WTC11 (cell line): ENCODE measurements at regions not wholly inside any gene's neighbourhood (a gene's known extent, or its start where the extent isn't known, plus 50 kb on each side); places are given as distances from the start of the nearest gene placed in this dataset.

Source experiments
- NR1H2 ChIP-seq: sonication (generic); formaldehyde crosslinking; IDR thresholded peaks from 2 replicates; pipeline ENCODE4 v1.9.0; 2021; ENCODE audit warnings: mild to moderate bottlenecking, moderate library complexity, missing genetic modification reagents
- TF ChIP-seq, protein P1 (sequence below): sonication (generic); formaldehyde crosslinking; IDR thresholded peaks from 2 replicates; pipeline ENCODE4 v1.8.1; 2022; ENCODE audit warnings: low read depth, missing genetic modification reagents, borderline replicate concordance
- TF ChIP-seq, protein P2 (sequence below): sonication (generic); formaldehyde crosslinking; IDR thresholded peaks from 2 replicates; pipeline ENCODE4 v1.8.0; 2022; ENCODE audit warnings: mild to moderate bottlenecking, missing genetic modification reagents
- TF ChIP-seq, protein P3 (sequence below): fragments of 200-600 bp; IDR thresholded peaks from 2 replicates; pipeline ENCODE4 v1.8.0; 2022; ENCODE audit warnings: antibody characterized with exemption

DNA sequence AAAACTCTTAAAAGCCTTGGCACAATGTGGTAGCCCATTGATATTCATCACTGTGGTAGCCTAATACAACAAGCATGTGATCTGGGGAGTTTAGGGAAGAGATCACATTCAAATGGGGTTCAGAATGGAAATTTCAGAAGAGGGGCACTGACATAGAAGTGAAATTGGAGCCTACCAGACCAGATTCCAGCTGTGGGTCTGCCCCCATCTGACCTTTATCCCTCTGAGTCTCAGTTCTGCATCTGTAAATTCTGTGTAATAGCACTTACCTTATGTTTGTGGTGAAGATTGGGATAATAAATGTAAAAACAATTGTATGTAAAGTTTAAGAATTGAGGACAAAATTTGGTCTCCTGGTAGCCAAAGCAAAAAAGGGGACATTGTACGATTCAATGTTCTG is 320.4 kb upstream of the BOD1L1 start:
- TF ChIP-seq, protein P1, sequence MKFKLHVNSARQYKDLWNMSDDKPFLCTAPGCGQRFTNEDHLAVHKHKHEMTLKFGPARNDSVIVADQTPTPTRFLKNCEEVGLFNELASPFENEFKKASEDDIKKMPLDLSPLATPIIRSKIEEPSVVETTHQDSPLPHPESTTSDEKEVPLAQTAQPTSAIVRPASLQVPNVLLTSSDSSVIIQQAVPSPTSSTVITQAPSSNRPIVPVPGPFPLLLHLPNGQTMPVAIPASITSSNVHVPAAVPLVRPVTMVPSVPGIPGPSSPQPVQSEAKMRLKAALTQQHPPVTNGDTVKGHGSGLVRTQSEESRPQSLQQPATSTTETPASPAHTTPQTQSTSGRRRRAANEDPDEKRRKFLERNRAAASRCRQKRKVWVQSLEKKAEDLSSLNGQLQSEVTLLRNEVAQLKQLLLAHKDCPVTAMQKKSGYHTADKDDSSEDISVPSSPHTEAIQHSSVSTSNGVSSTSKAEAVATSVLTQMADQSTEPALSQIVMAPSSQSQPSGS (CRISPR knock-in tag): no peak
- TF ChIP-seq, protein P2, sequence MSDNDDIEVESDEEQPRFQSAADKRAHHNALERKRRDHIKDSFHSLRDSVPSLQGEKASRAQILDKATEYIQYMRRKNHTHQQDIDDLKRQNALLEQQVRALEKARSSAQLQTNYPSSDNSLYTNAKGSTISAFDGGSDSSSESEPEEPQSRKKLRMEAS: no peak
- TF ChIP-seq, protein P3, sequence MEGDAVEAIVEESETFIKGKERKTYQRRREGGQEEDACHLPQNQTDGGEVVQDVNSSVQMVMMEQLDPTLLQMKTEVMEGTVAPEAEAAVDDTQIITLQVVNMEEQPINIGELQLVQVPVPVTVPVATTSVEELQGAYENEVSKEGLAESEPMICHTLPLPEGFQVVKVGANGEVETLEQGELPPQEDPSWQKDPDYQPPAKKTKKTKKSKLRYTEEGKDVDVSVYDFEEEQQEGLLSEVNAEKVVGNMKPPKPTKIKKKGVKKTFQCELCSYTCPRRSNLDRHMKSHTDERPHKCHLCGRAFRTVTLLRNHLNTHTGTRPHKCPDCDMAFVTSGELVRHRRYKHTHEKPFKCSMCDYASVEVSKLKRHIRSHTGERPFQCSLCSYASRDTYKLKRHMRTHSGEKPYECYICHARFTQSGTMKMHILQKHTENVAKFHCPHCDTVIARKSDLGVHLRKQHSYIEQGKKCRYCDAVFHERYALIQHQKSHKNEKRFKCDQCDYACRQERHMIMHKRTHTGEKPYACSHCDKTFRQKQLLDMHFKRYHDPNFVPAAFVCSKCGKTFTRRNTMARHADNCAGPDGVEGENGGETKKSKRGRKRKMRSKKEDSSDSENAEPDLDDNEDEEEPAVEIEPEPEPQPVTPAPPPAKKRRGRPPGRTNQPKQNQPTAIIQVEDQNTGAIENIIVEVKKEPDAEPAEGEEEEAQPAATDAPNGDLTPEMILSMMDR: no peak
- no peak for TF ChIP-seq NR1H2 (CRISPR knock-in tag)
